ENCODE measurements at regions not wholly inside any gene's neighbourhood (a gene's known extent, or its start where the extent isn't known, plus 50 kb on each side); places are given as distances from the start of the nearest gene placed in this dataset.

- FAIRE-seq (no peak), DNase-seq (ENCODE audit: low read depth) (peak; percentile 11)
- H3K27me3 ChIP-seq (ENCODE audit: control insufficient read depth, insufficient read depth, low read length) = no peaks in the 10 kb centered on the region
- peak overlapping the region; percentile 44 for H3K4me3 ChIP-seq (ENCODE audit: low read depth, low read length)
- no peaks in the 10 kb centered on the region for H3K36me3 ChIP-seq (ENCODE audit: control insufficient read depth, insufficient read depth, low read length)
- TF ChIP-seq, protein P1, sequence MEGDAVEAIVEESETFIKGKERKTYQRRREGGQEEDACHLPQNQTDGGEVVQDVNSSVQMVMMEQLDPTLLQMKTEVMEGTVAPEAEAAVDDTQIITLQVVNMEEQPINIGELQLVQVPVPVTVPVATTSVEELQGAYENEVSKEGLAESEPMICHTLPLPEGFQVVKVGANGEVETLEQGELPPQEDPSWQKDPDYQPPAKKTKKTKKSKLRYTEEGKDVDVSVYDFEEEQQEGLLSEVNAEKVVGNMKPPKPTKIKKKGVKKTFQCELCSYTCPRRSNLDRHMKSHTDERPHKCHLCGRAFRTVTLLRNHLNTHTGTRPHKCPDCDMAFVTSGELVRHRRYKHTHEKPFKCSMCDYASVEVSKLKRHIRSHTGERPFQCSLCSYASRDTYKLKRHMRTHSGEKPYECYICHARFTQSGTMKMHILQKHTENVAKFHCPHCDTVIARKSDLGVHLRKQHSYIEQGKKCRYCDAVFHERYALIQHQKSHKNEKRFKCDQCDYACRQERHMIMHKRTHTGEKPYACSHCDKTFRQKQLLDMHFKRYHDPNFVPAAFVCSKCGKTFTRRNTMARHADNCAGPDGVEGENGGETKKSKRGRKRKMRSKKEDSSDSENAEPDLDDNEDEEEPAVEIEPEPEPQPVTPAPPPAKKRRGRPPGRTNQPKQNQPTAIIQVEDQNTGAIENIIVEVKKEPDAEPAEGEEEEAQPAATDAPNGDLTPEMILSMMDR (IDR thresholded peaks at IDR 0.05; ENCODE audit: insufficient read depth, low read length, severe bottlenecking) = no peak
Measured at GRCh38 chr6:26224547-26224912, 137.3 kb downstream of the HFE start.

DNA sequence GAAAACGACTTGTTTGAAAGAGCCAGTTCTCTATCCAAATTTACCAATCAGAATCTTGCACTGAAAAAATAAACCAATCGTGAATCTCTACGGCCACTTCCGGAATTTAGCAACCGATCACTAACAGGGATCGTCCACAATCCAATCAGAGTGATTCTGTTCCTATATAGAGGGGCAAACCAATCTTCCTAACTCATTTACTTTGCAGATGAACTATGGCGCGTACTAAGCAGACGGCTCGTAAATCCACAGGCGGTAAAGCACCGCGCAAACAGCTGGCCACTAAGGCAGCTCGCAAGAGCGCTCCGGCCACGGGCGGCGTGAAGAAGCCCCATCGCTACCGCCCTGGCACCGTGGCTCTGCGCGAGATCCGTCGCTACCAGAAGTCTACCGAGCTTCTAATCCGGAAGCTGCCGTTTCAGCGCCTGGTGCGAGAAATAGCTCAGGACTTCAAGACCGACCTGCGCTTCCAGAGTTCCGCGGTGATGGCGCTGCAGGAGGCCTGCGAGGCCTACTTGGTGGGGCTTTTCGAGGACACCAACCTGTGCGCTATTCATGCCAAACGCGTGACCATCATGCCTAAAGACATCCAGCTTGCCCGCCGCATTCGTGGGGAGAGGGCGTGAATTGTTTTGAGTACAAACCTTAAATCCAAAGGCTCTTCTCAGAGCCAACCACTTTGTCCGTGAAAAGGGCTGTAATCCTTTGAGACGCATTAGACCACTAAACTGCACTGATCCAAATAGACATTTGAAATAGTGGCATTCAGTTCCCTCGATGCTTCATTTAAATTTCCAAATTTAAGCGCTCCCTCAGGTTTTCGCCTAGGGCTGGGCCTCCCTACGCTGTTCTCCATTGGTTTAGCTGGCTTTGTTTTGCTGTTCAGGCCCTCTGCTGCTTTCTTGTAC, 138.0 kb downstream of the HFE start:
- Histone ChIP-seq H3K27me3 (ENCODE audit: control insufficient read depth, insufficient read depth, low read length) (no peaks in the 10 kb centered on the region), H3K36me3 (ENCODE audit: control insufficient read depth, insufficient read depth, low read length) (no peaks in the 10 kb centered on the region), H3K4me3 (ENCODE audit: low read depth, low read length) (peak overlapping the region; percentile 44)
- DNase-seq (ENCODE audit: low read depth) (peak; percentile 80), FAIRE-seq (no peak)
- TF ChIP-seq, protein P1 (IDR thresholded peaks at IDR 0.05; ENCODE audit: insufficient read depth, low read length, severe bottlenecking) = peak; percentile 22

GRCh38 chr6:26225848-26226578, 138.8 kb downstream of the HFE start:
- DNase-seq (ENCODE audit: low read depth) = no peak
- TF ChIP-seq, protein P1 (IDR thresholded peaks at IDR 0.05; ENCODE audit: insufficient read depth, low read length, severe bottlenecking) = no peak
- FAIRE-seq = no peak
- Histone ChIP-seq H3K36me3 (ENCODE audit: control insufficient read depth, insufficient read depth, low read length) (no peaks in the 10 kb centered on the region), H3K4me3 (ENCODE audit: low read depth, low read length) (no peak overlapping the region), H3K27me3 (ENCODE audit: control insufficient read depth, insufficient read depth, low read length) (no peaks in the 10 kb centered on the region)

GRCh38 chr6:26226579-26226967, 138.4 kb upstream of the BTN3A2 start:
- H3K36me3 ChIP-seq (ENCODE audit: control insufficient read depth, insufficient read depth, low read length) = no peaks in the 10 kb centered on the region
- TF ChIP-seq, protein P1 (IDR thresholded peaks at IDR 0.05; ENCODE audit: insufficient read depth, low read length, severe bottlenecking) = no peak
- H3K4me3 ChIP-seq (ENCODE audit: low read depth, low read length) = no peak overlapping the region
- no peak for FAIRE-seq
- H3K27me3 ChIP-seq (ENCODE audit: control insufficient read depth, insufficient read depth, low read length) = no peaks in the 10 kb centered on the region
- DNase-seq (ENCODE audit: low read depth) = no peak

DNA sequence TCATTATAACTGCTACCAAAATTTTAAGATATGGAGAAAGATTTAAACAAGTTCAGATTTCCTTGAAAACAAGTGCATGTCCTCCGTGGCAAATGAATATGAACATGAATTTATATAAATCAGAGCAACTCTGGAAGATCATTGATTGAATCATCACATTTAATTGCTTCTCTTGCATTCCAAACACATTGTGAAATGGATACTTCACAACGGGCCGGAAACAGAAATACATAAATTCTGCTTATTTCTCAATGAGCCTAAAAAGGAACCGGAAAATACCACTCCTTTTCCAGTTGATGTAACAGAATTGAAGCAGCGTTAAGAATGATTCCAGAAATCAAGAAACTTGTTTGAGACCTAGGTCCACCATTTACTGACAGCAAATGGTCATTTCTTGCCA, 134.6 kb upstream of the BTN3A2 start:
- H3K4me3 ChIP-seq (ENCODE audit: low read depth, low read length) = no peak overlapping the region
- TF ChIP-seq, protein P1 (IDR thresholded peaks at IDR 0.05; ENCODE audit: insufficient read depth, low read length, severe bottlenecking) = no peak
- no peak for FAIRE-seq
- no peaks in the 10 kb centered on the region for H3K27me3 ChIP-seq (ENCODE audit: control insufficient read depth, insufficient read depth, low read length)
- no peak for DNase-seq (ENCODE audit: low read depth)
- no peaks in the 10 kb centered on the region for H3K36me3 ChIP-seq (ENCODE audit: control insufficient read depth, insufficient read depth, low read length)
